ENCODE measurements at regions not wholly inside any gene's neighbourhood (a gene's known extent, or its start where the extent isn't known, plus 50 kb on each side); places are given as distances from the start of the nearest gene placed in this dataset.

- no peak for TF ChIP-seq RCOR1 (IDR thresholded peaks at IDR 0.05; ENCODE audit: insufficient replicate concordance, low read length)
- no peak for TF ChIP-seq CTCF (conservative IDR thresholded peaks at IDR 0.05; ENCODE audit: low read depth, low read length)
- TF ChIP-seq FOS (IDR thresholded peaks at IDR 0.05; ENCODE audit: low read depth, low read length): no peak
- no peak for TF ChIP-seq BHLHE40 (IDR thresholded peaks at IDR 0.05; ENCODE audit: low read depth, low read length)
- TF ChIP-seq CHD1 (IDR thresholded peaks at IDR 0.05; ENCODE audit: low read depth, low read length): no peak
- no peak for TF ChIP-seq ELK1 (IDR thresholded peaks at IDR 0.05; ENCODE audit: borderline replicate concordance, low read depth, low read length)
- no peak for TF ChIP-seq RFX5 (IDR thresholded peaks at IDR 0.05; ENCODE audit: low read depth, low read length)
- TF ChIP-seq MAZ (IDR thresholded peaks at IDR 0.05; ENCODE audit: borderline replicate concordance, low read depth, low read length): no peak
- no peak for TF ChIP-seq USF2 (IDR thresholded peaks at IDR 0.05; ENCODE audit: low read depth, low read length)
- no peak for TF ChIP-seq NFE2L2 (IDR thresholded peaks at IDR 0.05; ENCODE audit: low read depth, low read length)
- no peak for TF ChIP-seq MXI1 (IDR thresholded peaks at IDR 0.05; ENCODE audit: borderline replicate concordance, low read depth, low read length)
- TF ChIP-seq POLR2A (IDR thresholded peaks at IDR 0.05; ENCODE audit: low read depth, low read length): no peak
- no peak for TF ChIP-seq CEBPB (IDR thresholded peaks at IDR 0.05; ENCODE audit: low read depth, low read length)
- TF ChIP-seq MAFK (IDR thresholded peaks at IDR 0.05; ENCODE audit: low read depth, low read length): no peak
- TF ChIP-seq SMC3 (IDR thresholded peaks at IDR 0.05; ENCODE audit: low read depth, low read length): no peak
- no peak for TF ChIP-seq RAD21 (IDR thresholded peaks at IDR 0.05; ENCODE audit: low read length)
- no peak overlapping the region for H2AK9ac ChIP-seq (replicated peaks; ENCODE audit: low read depth, low read length, poor library complexity)
- H3K4ac ChIP-seq (ENCODE audit: low read depth, low read length): no peak overlapping the region
- H3K14ac ChIP-seq (replicated peaks; ENCODE audit: low read depth, low read length): no peak overlapping the region
- H4K5ac ChIP-seq (ENCODE audit: low read depth, low read length): no peak overlapping the region
- H2AK5ac ChIP-seq (ENCODE audit: low read depth, low read length): no peak overlapping the region
- H2BK20ac ChIP-seq (ENCODE audit: low read depth, low read length): no peak overlapping the region
- H3K79me1 ChIP-seq (ENCODE audit: low read depth in 1 of 2, low read length in 2 of 2): no peaks in the 10 kb centered on the region
- no peak overlapping the region for H3K56ac ChIP-seq (ENCODE audit: extremely low read depth, insufficient read depth, low read length)
- dilution Hi-C loops (cut with HindIII; ENCODE audit: low sequenced_read_pairs, unreplicated experiment): no loop called here
- H3K9me1 ChIP-seq (ENCODE audit: insufficient read depth, low read length): no peaks in the 10 kb centered on the region
- in situ Hi-C loops (cut with MboI; ENCODE audit: low sequenced_read_pairs): no loop called here
- H2AFZ ChIP-seq (replicated peaks; ENCODE audit: low read length, poor library complexity): no peak overlapping the region
- no peak overlapping the region for H2BK120ac ChIP-seq (ENCODE audit: low read depth, low read length)
- DNase-seq: no peak
- no peak overlapping the region for H3K27ac ChIP-seq (ENCODE audit: insufficient read depth, low read length)
- H4K91ac ChIP-seq (ENCODE audit: insufficient read depth, low read depth, low read length): no peak overlapping the region
- H3K4me2 ChIP-seq (ENCODE audit: low read depth, low read length): no peak overlapping the region
- no peak overlapping the region for H3K18ac ChIP-seq (ENCODE audit: low read depth, low read length)
- CTCF ChIA-PET: no interaction called here
- no peak overlapping the region for H3K23ac ChIP-seq (ENCODE audit: low read depth, low read length)
- no peak overlapping the region for H3K9ac ChIP-seq (ENCODE audit: low read depth, low read length)
- H2BK15ac ChIP-seq (ENCODE audit: low read depth, low read length): no peak overlapping the region
- POLR2A ChIA-PET (ENCODE audit: unreplicated experiment): no interaction called here
- no peak for ATAC-seq (ENCODE audit: low read depth)
- H4K8ac ChIP-seq (ENCODE audit: low read depth in 2 of 2, low read length in 2 of 2): no peak overlapping the region
- H2BK5ac ChIP-seq (ENCODE audit: low read depth, low read length, poor library complexity, severe bottlenecking): no peak overlapping the region
- no peaks in the 10 kb centered on the region for H3K9me3 ChIP-seq (ENCODE audit: control insufficient read depth, insufficient read depth, low read length)
- H3K36me3 ChIP-seq (ENCODE audit: control insufficient read depth, insufficient read depth, low read length): no peaks in the 10 kb centered on the region
- BruUV-seq (replicated peaks): no TSS peak
- no peak overlapping the region for H3K4me3 ChIP-seq (ENCODE audit: insufficient read depth, low read depth, low read length)
- intact Hi-C loops (cut with micrococcal nuclease): no loop called here
- H4K20me1 ChIP-seq (ENCODE audit: insufficient read depth, low read length): no peaks in the 10 kb centered on the region
- no peaks in the 10 kb centered on the region for H3K4me1 ChIP-seq (ENCODE audit: control insufficient read depth, insufficient read depth, low read length)
- WGBS, 2 experiments (ENCODE audit: extremely low coverage in 2 of 2, insufficient read length in 1 of 2): no CpG with 5 or more reads among the region's 4 CpGs
- H3K27me3 ChIP-seq (ENCODE audit: control insufficient read depth, insufficient read depth, low read length): no peaks in the 10 kb centered on the region
Measured at GRCh38 chr7:16353226-16353625, 68.1 kb downstream of the CRPPA start.
